UCSD-AML1 (cell line): ENCODE measurements at regions not wholly inside any gene's neighbourhood (a gene's known extent, or its start where the extent isn't known, plus 50 kb on each side); places are given as distances from the start of the nearest gene placed in this dataset.
A peak's percentile ranks its signal among the peaks of the same experiment; 100 is the strongest.
"Not testable (repeated sequence)": the region's sequence is repeated elsewhere in the genome, so short reads cannot be mapped to it uniquely, and the experiment has no call there.

Experiments
- DNase-seq: peaks from one replicate; lab custom pipeline; 2025; ENCODE audit not compliant: unreplicated experiment; lab: John Stamatoyannopoulos, UW

DNA sequence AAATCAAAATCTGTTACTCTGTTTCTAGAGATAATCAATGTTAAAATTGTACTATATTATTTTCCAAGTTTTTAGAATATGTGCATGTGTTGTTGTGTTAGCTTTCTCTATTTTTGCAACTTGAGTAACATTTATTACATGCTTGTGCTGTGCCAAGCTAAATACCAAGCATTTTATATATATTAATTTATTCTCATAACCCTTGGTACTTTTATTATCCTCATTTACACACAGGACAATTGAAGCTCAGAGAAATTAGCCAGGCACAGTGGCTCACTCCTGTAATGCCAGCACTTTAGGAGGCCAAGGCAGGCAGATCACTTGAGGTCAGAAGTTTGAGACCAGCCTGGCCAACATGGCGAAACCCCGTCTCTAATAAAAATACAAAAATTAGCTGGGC is 254.0 kb upstream of the DMRT1 start:
- DNase-seq = no peak

DNA sequence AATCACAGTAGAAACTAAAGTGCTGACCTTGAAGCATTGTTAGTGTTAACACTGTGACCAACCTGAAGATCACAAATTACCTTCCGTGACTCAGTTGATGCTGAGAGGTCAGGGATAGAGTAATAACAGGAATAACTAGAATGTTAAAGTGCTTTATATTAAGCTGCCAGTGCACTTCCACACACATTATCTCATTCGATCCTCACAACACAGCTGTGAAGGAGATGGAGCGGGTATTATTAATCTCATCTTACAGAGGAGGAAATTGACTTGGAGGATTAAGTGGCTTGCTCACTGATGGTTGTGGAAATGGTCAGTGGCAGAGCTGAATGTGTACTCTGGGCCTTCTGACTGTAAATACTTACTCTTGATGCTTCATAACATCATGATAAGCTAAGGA is 252.5 kb upstream of the DMRT1 start:
- no peak for DNase-seq

DNA sequence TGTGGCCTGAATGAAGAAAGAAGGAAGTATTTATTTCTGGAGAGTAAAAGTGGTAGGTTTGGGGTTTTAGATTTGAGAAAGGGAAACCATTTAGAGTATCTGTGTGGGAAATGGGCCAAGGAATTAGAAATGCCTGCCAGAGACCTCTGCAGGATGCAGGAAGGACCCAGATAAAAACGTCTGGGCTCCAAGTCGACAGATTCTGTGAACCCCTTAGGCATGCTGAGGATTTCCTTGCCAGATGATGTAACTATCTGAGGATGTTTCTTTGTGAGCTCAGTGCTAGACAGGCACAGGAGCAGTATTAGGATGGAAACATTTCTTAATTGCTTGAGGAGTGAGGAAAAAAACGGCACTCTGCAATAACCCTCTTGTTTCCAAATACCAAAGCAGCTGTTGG is 251.8 kb upstream of the DMRT1 start:
- DNase-seq = no peak

DNA sequence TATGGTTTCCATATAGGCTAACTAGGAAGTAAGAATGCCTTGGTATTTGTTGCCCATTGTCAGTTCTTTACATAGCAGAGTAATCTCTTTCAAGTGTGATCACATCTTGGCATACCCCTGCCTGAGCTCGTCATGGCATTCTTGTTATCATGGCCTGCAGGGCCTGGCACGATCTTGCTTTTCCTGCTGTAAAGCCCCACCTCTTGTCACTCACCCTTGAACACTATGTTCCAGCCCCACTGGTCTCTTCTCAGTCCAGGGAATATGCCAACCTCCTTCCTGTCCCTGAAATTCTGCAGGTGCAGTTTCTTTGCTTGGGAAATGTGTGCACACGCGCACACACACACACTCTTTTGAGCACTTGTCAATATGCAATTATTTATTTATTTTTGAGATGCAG is 250.2 kb upstream of the DMRT1 start:
- no peak for DNase-seq

DNA sequence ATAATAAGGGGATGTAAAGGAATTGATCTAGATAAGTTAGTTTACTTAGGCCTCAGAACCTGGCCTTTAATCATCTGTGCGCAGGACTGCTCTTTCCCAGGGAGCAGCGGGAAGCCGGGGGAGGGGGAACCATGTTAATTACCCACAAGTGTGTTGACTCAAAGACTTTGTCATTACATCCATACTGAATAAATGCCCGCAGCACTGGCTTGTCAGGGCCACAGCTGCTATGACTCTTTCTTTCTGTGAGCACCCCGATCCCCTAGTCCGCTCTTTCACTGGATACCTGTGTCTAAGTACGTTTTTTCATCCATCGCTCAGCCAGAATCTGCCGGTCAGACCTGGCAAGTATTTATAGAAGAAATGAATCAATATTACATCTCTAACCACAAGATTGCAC is 249.3 kb upstream of the DMRT1 start:
- DNase-seq = no peak

DNA sequence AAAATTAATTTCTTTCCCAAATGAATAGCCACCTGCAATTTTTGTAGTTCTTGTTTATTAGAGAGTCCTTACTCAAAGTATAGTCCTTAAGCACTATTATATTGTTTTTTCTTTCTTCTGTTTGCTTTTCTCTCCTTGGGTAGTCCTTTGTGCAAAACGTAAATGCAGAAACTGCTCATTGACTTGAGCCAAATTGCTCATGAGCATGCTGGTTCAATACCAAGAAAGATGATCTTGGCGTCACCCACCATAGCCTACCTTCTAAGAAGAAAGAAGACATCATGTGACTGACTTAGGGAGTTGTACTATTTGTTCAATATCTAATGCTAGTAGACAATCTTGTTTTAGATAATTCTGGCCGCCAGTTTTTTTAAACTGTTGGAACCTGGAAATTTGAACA is 248.8 kb upstream of the DMRT1 start:
- DNase-seq = no peak

DNA sequence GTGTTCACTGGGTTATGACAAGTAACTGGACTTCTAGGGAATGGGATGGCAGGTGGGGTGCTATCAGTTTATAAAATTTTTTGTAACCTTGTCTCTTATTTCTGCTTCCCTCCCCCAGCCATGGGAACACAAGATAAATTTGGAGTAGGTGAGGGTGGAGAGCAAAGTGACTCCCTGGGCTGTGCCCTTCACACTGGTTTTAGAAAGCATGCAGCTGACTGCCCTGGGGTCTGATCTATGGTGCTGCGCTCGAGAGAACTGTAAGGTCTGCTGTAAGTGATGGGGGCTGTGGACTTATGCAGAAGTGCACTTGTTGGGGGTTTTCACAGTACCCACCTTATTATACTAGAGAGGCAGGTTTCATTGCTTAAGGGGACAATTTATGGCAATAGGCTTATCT is 247.7 kb upstream of the DMRT1 start:
- no peak for DNase-seq

DNA sequence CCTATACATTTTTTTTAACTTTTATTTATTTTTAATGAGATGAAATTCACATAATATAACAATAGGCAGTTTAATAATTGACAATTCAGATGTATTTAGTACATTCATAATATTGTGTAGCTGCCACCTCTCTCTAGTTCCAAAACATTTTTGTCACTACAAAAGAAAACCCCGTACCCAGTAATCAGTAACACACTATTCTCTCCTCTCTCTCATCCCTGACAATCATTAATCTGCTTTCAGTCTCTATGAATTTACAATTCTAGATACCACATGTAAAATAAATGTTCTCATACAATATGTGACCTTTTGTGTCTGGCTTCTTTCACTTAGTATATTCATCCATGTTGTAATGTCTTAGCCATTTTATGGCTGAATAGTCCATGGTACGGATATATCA is 244.8 kb upstream of the DMRT1 start:
- no peak for DNase-seq

DNA sequence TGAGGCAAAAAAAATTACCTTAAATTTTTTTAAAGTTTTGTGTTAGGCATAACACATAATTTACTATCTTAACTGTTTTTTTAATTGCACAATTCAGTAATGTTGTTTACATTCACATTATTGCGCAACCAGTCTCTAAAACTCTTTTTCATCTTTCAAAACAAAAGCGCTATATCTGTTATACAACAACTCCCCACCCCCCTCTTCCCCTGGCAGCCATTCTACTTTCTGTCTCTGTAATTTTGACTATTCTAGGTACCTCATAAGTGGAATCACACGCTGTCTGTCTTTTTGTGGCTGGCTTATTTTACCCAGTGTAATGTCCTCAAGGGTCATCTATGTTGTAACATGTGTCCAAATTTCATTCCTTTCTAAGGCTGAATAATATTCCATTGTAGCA is 241.5 kb upstream of the DMRT1 start:
- no peak for DNase-seq

DNA sequence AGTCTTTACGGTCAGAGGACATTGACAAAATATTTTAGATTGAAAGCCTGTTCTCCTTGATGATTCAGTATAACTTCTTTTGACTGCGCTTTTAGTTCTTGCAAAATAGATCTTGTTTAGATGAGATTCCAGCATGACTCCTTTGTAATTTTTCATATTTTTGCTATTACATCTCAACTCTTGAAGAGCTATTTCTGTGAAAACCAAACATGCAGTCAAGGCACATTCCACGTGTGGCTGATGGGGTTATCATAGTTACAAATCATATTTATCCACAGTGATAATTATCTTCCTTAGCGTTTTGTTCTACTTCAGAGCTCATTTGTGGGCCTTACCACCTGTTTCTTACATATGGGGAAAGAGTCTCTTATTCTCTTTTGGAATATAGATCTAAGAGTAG is 238.8 kb upstream of the DMRT1 start:
- no peak for DNase-seq

DNA sequence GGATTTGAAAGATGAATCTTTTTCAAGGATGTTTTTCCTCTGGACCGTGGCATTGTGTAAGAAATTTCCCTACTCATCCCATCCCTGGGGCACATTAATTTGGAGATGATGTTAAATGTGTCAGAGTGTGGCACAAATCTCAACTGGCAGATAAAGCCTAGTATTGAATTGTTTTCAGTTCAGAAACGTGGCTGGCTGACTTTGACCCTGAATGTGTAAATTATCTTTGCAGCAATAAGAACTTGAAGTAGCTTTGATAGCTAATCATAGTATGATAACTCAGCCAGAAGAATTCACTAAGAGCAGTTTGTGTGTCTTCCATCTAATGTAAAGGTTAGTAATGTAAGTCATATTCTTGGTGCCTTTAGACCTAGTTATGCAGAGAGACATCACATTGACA is 238.4 kb upstream of the DMRT1 start:
- no peak for DNase-seq

DNA sequence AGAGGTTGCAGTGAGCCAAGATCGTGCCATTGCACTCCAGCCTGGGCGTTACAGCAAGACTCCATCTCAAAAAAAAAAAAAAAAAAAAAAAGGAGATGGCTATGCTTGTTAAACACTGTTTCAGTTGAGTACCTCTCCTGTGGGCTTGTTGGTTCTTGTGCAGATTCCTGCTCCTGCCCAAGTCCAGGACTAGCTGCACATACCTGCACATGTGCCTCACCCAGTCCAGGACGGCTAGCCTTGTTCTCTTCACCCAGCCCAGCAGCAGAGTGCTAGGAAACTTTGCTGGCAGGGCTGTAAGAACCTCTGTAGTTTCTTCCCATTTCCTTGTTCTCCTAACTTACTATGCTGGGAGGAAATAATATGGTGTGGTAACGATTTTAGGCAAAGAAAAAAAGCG is 234.1 kb upstream of the DMRT1 start:
- DNase-seq = no peak

DNA sequence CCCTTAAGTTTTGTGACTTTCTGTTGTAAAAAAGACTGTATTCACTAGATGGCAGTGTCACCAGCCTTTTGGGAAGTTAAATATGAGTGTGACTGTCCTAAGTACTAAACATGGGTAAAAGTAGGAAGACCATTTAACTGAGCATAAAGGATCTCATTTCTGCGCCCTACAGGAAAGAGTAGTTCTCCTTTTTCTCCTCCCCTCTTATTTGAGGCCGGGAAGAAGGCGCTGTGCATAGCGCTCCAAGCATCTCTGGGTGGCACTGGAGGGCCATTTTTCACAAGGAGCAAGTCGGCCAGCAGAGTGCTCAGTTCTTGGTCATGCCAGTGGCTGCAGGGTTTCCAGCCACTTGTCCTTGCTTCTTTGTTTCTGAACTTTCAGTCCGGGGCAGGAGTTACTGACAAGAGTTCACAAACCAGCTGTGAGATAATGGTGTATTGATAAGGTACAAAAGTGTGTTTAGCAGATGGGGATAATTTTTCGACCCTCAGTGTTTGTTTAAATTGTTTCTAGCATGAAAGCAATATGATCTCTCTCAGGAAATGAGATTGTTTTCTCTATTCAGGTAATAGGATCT is 227.6 kb upstream of the DMRT1 start:
- peak; percentile 82 for DNase-seq

DNA sequence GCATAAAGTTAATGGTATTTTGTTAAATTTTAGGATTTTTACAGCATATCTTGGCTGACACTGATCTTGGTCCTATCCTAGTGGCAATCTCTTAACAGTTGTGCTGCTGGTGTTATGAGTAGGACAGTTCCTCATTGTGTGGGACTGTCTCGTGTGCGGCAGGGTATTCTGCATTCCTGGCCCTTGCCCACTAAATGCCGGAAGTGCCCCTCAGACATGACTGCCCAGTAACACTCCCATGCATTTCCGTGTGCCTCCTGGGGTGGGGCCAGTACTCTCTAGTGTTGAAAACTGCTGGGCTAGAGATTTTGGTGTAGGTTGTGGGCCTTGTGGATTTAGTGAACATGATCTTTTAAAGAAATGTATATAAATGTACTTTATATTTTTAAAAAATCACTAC is 227.1 kb upstream of the DMRT1 start:
- DNase-seq = peak; percentile 24

DNA sequence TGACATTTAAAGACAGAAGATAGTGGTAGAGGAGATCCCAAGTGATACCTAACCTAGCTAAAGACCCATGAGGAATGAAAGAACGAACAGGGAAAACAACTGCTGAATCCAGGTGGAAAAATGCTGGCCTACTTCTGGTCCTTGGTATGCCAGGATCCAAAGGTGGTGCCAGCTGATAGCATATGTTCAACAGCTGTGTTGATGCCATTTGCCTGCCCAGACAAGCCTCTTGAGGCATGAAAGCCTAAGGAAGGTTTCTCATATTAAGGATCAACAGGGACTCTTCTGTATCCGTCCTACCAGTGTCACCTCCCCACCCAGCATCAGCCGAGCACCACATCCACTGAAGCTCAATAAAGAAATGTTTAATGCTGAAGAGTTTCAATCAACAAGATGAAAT is 225.7 kb upstream of the DMRT1 start:
- DNase-seq = no peak

DNA sequence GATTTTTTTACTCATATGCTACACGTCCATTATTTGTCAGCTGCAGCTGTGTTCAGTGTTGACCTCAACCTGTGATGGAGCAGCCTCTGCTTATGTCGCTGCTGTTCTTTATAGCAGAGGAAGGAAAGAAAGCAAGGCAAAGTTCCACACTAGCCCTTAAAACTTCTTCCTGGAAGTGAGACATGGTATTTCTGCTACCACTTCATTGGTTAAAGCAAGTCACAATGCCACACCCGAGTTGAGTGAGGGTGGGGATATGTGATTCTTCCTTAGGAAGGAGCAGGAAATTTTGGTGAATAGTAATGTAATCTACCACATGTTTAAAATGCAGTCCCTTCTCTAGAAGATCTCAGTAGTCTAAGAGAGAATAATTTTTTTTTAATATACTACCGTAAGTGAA is 224.8 kb upstream of the DMRT1 start:
- DNase-seq = no peak

DNA sequence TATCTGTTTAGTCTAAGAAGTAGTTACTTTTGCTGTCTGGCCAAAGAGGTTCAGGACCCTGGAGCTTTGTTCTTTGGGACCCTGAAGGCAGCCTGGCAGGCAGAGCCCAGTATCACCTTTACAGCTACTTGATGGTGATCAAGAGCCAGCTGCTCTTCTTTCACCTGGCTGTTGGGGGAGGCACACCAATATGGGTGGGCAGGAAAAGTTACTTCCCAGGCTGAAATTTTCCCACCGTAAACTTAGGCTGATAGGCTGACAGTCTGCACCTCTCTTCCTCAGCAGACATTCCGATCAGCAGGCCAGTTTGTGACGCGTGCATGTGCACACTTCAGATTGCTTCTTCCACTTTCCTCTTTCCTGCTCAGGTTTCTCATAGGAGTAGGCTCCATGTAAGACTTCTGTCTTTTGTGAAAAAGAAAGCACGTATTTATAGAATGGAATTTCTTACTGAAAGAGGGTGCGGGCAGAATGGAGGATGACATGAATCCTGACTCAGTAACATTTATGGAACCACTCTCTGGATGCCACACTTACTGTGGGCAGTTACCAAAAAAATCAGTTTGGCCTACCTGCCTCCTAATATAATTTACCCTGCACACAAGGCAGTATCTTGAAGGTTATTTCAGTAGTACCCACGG is 223.9 kb upstream of the DMRT1 start:
- DNase-seq = no peak

DNA sequence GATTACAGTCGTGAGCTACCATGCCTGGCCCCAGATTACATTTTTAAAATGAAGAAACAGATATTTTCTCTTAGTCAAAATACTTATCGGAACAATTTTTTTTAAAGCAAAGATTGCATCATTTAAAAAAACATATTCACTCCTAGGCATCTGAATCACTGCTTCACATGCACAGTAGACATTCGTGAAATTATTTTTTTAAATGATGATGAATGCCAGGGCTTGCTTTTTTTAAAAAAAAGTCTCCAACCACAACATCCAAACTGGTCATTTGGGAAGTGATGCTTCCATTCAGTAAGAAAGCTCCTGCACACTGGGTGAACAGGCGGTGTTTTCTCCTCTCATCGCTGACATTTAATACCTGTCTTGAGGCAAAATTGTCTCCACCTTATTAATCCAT is 223.0 kb upstream of the DMRT1 start:
- DNase-seq = no peak

DNA sequence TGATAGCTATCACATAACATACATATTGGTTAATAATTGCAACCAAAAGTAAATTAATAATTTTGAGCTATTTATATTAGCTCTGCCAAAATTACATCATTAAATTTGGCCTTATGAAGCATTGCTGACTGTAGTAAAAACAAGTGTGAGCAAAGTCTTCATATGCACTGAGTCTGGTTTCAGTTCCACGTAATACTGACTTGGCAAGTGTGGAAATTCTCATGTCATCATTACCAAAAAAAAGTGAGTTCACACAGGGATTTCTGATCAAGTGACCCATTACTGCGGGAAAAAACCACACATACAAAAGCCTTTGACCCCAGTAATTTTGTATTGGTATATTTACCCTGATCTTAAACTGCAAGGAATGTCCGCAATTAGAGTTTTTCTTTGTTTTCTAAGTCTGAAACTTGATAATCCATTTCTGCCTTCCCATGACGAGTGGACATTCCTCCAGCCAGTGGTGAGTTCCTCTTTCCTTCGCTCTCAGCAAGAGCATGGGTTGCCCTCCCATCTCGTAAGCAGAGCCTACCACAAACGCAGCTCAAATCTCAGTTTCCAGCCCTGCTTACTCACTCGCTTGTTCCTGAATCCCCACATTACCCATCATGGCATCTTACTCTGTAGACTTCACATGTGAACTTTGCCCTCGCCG is 220.2 kb upstream of the DMRT1 start:
- DNase-seq = no peak

DNA sequence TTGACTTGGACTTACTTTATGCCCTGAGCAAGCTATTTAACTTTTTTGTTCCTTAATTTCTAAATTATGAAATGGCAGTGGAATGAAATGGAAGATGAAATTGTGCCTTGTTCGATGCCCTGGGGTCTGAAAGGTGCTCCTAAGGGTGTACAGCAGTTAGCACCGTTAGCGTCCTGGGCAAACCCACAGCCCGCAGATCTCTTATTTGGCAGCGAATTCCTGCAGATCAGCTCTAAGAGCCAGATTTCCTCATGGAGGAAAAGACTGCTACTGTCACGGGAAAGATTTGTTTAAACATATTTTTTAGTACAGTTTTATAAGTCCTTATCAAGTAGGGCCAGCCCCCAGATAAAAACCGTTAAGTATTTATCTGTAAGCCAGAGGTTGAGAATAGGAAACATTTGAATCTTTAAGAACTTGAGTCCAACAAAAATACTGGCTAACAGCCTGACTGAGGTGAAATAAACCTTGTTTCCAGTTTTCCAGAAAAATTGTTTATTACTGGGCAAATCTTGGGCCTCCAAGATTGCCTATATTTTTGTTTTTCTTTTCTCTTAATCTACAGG is 216.5 kb upstream of the DMRT1 start:
- DNase-seq = no peak

DNA sequence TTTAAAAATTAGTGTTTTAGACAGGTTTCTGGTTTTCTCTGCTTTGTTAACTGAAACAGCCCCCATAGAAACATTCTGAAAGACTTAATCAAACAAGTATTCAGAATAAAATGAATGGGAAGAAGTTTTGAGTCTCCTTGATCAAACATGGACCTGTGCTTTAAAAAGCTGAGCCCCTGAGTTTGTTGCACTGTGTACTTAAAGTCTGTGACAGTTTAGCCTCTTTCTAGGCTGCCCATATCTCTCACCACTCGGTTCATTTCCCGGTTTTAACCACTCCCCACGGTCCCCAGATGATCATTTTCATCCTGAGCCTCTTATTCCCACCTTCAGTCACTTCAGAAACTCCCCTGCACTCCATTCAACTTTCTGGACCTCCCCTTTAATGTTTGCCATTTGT is 215.9 kb upstream of the DMRT1 start:
- no peak for DNase-seq

DNA sequence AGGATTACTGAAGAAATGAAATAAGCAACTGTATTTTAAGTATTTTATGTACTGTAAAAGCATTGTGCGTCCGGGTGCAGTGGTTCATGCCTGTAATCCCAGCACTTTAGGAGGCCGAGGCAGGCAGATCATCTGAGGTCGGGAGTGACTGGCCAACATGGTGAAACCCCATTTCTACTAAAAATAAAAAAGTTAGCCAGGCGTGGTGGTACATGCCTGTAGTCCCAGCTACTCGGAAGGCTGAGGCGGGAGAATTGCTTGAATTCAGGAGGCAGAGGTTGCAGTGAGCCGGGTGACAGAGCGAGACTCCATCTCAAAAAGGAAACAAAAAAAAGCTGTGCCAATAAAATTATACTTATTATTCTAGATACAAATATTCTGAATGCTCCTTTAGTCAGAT is 215.4 kb upstream of the DMRT1 start:
- not testable (repeated sequence) for DNase-seq

DNA sequence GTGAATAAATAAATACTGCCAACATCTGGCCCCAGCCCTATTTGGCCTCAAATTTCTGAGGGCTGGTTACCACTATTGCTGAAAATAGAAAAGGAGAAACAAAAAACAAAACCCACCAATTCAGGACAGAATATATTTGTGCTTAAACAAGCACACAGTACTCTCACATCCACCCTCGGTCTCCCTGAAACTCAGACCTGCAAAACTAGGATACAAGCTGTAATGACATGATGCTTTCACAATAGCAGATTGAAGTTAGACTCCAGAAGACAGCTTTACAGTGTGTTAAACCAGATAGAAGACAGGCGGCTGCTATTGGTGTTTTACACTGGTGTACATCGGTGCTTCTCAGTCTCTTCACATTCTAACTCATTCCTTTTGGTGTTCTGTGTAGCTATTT is 214.9 kb upstream of the DMRT1 start:
- no peak for DNase-seq
